CD4-positive, alpha-beta T cell treated with Interleukin-4 for 4 hours (primary cell): ENCODE measurements at regions not wholly inside any gene's neighbourhood (a gene's known extent, or its start where the extent isn't known, plus 50 kb on each side); places are given as distances from the start of the nearest gene placed in this dataset.

Experiments used
- DNase-seq: peaks from one replicate; pipeline ENCODE4 v3.0.0-alpha.2; 2020

DNA sequence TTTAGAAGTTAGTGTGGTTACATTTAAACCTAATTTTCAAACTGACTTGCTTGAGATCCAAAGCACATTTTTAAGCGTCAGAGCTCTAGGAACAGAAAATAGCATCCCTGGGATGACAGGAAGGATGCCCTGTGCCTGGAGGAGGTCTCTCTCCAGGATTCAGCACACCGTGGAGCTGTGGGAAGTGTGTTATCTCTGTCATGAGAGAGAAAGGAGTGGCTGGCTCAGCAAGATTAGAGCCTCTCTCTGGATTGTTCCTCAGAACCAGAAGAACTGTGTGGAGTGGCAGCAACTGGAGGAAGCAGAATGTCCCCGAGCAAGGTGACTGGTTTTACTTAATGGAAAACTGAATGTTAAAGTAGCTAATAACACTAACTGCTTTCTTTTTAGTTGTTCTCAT, 233.6 kb upstream of the TGFBR2 start:
- no peak for DNase-seq

DNA sequence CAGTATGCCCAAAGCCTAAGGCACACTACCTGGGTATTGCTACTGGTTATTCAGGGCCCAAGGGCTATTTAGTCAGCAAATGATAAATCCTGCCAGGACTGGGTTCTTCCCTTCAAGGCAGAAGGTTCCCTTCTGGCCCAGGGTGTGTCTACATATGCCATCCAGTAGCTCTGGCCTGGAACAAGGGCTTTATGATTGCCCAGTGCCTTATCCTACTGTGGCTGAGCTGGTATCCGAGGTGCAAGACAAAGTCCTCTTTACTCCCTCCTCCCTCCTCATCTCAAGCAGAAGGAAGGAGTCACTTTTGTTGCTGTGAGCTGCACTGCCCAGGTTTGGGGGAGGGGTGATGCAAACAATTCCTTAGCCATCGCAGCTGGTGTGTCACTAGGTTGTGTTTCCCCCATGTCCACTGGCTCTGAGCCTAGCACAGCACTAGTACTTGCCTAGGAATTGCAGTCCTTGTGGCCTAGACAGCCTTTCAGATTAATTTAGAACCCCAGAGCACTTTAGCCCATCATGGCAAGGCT, 221.8 kb upstream of the TGFBR2 start:
- no peak for DNase-seq

DNA sequence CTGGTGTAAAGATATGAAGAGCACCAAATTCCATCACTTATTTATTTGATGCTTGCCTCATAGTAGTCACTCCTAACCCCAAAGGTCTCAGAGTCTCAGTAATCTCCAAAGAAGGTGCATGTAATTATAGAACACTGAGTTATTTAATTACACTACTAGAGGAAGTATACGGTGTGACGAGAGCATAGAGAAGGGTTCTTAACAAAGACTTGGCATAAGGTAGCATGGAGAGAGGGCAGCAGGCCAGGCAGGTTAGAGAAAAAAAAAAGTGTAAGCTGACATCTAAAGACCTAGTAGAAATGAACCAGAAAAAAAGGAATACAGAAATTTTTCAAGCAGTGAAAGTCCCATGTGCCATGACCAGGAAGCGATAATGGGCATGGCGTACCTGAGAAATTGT, 213.3 kb upstream of the TGFBR2 start:
- DNase-seq: no peak

DNA sequence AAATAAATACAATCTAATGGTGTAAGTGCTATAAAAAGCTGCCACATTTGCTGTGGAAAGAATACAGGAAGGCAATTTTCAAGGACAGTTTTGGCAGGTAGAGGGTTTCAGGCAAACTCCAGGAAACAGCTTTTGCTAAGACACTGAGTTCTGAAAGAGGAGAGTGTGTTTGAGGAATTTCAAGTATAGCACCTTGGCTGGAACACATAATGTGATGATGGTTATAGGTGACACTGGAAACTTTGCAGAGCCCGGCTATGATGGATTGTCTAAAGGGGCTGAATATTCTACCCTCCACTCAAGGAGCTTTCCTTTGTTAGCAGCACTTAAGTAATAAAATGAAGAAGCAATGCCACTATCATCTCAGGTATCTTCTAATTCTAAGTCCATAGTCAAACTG, 209.4 kb upstream of the TGFBR2 start:
- no peak for DNase-seq

DNA sequence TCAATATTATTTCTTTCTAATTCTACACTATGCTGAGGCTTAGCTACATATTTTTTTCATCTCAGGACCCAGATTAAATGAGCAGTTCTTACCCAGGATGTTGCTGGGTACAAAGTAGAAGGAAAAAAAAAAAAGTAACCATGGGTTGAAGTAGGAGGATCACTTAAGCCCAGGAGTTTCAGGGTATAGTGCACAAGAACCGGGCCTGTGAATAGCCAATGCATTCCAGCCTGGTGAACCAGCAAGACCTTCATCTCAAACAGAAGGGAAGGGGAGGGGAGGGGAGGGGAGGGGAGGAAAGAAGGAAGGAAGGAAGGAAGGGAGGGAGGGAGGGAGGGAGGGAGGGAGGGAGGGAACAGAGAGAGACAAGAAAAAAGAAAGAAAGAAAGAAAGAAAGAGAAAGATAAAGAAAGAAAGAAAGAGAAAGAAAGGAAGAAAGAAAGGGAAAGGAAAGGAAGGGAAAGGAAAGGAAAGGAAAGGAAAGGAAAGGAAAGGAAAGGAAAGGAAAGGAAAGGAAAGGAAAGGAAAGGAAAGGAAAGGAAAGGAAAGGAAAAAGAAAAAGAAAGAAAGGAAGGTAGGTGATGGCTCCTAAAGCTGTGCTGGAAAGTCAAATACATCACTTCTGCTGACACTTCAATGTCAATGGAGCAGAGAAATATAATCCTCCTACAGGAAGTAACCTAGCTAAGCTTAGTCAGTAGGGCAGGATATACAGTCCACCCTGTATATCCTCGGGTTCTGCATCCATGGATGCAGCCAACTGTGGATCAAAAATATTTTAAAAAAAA, 206.8 kb upstream of the TGFBR2 start:
- no peak for DNase-seq

DNA sequence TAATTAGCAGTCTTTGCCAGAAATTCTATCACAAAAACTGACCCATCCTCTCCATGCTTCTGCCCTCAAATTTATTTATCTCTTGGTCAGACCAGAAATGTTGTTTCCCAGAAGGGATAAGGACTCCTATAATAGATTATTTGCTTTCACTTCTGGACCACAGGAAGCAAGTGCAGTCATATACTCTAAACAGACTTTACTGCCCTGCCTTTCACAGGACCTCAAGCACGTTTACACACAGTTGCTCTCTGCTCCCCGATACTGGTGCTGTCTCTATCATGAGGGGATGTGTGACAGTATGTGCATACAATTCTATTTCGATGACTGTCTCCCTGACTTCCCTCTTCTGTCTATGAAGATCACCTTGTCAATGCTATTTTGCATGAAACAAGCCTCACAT, 205.5 kb upstream of the TGFBR2 start:
- no peak for DNase-seq

DNA sequence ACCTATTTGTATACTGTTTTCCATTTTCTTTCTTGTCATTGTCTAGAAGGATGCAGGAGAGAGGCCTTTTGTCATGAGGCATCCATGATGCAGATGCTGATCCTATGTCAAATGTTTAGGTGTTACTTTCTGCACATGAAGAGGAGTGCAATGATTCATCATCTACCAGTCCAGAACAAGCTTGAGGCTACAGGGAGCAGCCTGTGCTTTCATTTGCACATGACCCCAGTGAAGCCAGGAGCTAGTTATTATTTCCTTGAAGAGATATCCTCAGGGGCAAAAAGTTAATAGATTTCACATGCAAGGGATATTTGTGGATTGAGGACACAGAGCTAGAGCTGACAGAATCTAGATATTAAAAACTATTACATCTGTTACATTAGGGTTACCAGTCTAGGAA, 204.4 kb upstream of the TGFBR2 start:
- no peak for DNase-seq

DNA sequence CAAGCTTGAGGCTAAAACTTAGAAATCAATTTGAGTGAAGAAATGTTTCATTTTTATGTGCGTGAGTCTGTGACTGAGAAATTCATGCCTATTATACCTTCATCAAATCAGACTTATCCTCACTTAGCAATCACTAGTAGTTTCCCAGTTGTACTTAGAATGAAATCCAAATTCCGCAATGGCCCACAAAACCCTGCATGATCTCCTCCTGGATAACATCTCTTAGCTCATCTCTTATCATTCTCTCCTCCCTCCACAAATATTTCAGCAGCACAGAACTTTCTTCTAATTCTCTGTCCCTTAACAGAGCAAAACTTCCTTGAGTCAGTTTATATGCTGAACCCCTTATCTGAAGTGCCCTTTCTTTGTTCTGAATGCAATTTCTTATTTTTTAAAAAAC, 198.8 kb upstream of the TGFBR2 start:
- DNase-seq: no peak

DNA sequence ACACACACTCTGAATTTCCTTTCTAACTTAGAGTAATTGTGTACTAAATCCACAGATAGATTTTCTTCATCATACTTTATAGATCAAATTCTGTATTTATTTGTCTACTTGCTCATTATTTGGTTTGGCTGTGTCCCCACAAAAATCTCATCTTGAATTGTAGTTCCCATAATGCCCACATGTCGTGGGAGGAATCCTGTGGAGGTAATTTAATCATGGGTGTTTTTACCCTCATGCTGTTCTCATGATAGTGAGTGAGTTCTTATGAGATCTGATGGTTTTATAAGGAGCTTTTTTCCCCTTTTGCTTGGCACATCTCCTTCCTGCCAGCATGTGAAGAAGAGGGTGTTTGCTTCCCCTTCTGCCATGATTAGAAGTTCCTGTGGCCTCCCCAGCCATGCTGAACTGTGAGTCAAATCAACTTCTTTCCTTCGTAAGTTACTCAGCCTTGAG, 198.3 kb upstream of the TGFBR2 start:
- DNase-seq: no peak

DNA sequence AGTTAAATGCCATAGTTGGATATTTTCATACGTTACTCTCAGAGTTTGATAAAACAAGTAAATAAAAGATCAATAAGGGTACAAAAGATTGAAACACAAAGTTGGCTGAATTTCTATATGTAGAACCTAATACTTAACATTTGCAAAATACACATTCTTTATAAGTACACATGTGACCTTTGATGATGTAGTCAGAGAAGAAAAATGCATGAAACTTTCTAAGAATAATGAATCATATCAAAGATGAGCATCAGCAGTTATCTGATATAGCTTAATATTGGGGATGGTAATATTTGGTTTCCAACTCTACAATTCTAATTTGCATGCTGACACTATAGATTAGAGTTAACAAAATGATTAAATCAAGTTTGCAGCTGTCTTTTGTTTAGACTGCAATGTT, 188.0 kb upstream of the TGFBR2 start:
- no peak for DNase-seq

DNA sequence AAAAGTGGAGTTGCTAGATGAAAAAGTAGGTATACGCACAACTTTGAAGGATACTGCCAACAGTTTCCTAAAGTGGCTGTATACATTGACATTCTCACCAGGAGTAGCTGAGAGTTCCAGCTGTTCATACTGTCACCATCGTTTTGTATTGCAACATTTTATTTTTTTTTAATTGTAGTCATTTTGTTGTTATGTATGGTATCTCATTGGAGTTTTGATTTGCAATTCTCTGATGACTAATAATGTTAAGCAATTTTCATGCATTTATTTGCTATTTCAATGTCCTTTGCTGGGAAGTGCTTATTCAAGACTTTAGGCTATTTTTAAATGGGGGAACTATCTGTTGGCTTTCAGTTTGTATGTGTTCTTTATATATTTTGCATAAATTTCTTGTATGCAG, 185.1 kb upstream of the TGFBR2 start:
- DNase-seq: no peak

DNA sequence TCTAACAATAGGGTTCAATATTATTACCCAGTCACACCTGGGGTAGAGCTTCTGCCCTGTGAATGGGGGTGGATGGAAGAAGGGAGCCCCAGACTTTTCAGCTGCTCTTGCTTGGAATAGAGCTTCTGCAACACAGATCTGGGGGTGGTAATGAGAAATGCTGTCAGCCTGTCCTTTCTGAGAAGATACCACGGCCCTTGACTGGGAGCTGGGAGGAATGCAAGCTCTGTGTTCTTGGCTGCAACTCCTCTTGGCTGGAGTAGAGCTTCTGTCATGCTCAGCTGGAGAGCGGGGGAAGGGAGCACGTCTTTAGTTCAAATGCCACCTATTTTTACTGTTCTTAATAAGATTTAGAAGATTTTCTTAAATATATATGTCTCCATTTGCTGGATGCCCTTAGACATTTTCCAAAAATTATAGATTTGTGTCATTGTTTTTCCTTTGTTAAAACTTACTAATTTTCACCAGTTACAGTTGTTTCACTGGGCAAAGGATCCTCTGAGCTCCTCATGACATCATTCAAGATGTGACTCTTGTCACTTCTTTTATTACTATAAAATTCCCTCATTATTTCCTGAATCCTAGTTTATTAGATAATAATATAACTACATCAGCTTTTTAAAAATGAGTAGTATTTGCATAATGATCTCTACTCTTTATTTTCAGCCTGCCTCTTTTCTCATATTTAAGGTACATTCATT, 180.0 kb upstream of the TGFBR2 start:
- no peak for DNase-seq

DNA sequence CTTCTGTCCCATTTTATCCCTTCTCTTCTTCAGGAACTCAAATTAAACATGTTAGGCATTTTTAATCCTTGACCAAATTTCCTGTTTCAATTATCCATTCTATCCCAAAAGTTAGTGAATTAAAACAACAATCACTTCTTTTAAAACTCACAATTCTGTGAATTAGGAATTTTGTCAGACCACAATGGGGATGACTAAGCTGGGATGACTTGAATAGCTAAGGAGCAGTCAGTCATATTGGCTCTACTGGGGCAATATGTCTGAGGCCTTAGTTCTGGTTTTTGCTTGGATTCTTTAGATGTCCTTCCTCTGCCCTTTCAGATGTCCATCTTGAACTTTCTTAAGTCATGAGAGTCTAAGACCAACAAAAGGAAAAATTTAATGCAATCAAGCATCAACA, 178.2 kb upstream of the TGFBR2 start:
- DNase-seq: no peak

DNA sequence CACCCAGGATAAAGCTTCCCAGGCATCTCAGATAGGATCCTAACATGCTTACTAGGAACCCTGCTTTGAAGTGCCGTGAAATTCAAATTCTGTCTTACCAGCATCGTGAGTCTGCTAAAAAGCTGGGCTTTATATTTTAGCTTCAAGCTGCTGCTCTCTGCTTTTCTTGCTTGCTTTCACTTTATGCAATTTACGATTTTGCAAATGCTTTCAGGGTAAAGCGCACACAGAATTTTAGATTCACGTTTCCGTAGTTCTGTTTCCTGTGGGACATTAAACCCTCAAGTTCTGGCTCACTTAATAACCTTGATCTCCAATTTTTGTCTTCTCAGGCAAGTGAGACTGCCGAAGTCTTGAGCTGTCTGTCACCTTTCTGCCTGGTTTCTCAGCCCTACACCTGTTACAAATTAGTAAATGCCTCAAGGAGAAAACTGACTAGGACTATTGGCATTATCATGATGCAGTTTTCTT, 170.5 kb upstream of the TGFBR2 start:
- DNase-seq: no peak

DNA sequence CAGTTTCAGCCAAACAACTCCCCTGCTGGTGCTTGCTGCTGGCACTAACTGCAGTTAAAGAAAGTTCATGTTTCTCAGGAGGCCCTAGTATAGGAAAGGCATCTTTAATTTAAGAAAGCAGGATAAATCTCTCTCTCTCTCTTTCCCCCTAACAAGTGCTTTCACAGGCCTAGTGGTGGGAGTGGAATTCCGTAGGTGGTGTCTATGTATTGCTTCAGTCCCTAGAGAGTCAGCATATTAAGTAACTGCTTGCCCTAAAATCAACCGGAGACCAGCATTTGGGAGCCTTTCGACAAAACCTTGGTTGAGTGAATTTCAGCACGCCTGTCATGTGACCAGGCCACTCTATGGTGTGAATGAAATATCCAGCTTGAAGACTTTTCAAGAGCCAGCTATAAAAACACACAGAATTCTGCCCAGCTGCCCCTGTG, 169.2 kb upstream of the TGFBR2 start:
- no peak for DNase-seq

DNA sequence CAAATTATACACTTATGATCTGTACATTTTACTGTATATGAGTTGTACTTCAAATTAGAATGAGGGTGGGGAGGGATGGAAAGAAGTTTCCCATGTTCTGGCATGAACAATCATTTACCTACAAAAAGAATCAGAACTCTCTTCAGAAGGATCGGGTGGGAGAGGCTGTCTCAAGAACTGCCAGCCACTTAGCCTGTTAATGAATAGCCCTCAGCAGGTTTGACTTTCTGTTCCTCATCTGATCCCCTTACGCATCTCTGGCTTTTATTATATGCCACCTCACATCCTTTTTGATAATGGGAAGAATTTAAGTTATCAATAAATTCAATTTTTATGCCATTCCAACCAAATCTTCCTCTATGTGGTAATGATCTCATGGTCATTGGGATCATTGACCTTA, 168.3 kb upstream of the TGFBR2 start:
- DNase-seq: no peak

DNA sequence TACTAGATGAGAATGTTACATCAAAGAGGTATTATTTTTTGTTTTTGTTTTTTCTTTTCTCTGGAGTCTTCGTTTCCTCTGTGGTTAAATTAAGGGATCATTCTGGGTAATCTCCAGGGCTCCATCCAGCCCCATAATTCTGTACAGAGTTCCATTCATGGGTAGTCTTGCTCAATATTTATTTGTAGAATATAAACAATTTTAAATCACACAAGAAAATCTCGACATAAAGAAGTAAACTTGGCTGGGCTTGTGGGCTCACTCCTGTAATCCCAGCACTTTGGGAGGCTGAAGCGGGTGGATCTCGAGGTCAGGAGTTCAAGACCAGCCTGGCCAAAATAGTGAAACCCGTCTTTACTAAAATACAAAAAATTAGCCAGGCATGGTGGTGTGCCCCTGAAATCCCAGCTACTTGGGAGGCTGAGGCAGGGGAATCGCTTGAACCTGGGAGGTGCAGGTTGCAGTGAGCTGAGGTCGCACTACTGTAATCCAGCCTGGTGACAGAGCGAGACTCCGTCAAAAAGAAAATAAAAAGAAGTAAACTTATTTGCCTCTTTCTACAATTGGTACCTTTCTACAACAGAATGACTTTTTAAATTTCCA, 166.8 kb upstream of the TGFBR2 start:
- no peak for DNase-seq

DNA sequence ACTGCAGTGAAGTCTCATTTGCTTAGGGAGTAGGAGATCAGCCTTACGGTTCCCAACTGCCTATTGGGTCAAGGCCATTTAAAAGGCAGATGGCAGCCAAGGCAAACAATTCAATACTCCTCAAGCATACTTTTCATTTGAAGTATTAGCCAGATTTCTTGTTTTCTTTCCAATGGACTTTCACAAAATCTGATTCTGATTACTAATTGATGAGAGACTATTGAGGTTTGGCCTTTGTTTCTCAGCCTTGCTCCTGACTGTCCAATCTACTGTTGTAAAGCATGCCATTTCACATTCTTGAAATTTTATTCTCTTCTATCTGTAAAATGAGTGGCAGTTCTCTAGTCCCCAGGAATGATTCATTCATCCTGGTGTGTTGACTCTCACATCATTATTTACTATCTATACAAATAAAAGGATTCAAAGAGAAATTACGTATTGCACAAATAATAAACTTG, 166.2 kb upstream of the TGFBR2 start:
- no peak for DNase-seq

DNA sequence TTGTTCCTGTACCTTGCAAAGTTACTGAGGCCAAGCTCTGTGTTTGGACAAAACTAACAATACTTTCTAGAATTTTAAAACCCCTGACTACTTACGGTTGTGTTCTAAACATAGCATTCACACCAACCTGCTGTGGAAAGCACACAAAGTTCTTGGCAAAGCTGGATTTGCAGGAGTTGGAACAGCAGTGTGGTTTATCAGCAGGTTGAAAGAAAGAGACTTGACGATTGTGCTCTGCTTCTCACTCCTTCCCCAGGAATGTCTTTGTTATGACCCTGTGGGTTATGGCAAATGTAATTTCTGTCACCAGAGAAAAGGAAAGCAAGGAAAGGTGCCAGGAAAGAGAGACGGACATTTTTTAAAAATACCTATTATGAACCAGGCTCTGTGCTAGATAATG, 165.5 kb upstream of the TGFBR2 start:
- no peak for DNase-seq

DNA sequence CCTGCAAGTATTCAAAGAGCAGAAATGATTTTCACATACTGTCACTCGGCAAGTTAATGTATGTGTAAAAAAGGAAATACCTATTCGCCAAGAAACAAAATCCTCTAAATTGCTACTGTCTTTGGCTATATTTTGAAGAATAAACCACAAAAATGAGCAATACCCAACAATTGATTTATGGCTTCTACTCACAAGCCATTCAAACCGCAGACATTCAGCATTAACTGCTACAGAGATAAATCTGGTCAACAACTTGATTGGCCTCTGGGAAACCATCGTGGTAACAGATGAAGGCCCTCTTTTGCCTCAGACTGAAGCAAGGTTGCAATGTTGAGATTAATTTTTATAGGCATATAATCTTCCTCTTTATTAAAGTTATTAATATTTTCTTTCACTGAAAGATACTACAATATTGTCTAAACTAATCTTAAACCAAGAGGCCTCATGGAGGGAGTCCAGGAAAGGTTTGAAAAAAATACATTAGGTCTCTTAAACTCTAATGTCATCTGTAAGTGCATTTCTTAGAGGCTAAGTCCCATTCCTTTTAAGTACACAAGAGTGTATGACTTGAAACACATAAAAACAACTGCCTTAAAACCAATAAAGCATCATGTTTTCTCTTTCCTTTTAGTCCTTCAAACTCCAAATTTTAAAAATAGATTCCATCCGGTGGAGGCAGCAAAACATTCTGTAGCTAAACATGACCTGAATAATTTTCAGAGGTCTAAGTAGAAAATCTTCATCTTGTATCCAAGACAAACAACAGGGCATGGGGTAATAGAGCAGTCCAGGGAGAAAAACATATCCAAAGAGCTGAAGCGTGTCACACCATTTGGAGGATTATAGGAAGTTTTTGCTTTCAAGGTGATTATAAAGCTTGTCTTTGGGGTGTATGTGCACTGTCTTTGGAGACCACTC, 162.4 kb upstream of the TGFBR2 start:
- DNase-seq: no peak

DNA sequence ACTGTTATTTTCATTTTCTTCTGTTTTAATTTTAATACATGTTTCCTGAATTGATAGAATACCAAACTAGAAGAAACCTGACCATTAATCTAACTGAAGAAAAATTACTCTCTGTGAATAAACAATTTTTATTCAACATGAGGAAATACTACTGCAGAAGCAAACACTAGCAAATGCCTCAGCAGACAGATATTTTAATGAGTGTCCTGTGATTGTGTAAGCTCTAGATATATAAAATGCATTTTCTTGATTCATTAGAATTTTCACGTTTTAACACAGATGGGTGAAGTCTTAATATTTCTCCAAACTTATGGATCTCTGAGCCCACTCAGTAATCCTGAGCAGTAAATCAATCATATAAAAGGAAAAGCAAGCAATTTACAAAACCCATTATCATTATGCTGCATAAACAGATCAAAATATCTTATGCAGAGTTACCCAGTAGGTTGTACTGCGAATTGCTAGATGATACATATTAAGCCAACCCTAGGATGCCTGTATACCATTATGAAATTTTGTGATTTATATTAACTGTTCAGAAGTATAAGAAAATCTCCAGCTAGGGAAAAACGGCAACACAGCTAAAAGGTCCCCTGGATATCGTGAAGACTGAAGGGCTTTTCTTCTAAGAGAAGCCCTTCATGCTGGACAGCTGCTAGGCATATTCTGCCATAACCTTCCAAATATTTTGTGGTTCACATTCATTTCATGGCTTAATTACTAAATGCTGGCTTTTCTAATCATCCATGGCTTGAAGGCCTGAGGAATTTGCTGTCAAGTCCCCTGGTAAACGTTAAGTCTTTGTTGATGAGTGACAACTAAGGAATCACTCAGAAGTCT, 157.7 kb upstream of the TGFBR2 start:
- no peak for DNase-seq

DNA sequence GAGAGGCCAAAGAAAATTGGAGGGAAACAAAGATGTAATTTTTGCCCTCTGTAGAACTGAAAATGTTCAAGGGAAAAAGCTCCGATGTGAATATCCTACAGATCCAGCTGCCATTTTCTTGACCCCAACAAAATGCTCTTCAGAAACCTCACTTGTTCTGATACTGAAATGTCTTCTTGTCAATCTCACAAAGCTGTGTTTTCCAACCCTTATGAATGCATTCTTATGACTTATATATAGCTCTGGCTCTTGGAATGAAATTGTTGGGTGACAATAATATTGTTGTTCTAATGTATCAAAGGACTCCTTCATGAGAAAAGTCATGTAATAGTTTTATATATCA, 157.1 kb upstream of the TGFBR2 start:
- DNase-seq: no peak
